Liver (tissue), 3 donors: ENCODE measurements at regions not wholly inside any gene's neighbourhood (a gene's known extent, or its start where the extent isn't known, plus 50 kb on each side); places are given as distances from the start of the nearest gene placed in this dataset.

Experiments used
- CTCF ChIP-seq: fragments of 150-350 bp; IDR thresholded peaks from 2 replicates; pipeline ENCODE4 v1.5.1; 2017; ENCODE audit warnings: improper control_type of control experiment, low read depth, low read length; ENCODE audit not compliant: missing input control
- RAD21 ChIP-seq, 2 donors: IDR thresholded peaks; 2 replicates each; pipeline ENCODE4 v1.6.1; 2016; ENCODE audit warnings: antibody characterized with exemption in 2 of 2, mild to moderate bottlenecking in 2 of 2
- donor health status: healthy.
- donor health status: healthy.

GRCh38 chr18:71707985-71708500 lies 836.1 kb downstream of the CBLN2 start:
- TF ChIP-seq CTCF, result no peak
- TF ChIP-seq RAD21 (IDR thresholded peaks at IDR 0.05), result no peak
